Lung (tissue), 11 donors: ENCODE measurements at regions not wholly inside any gene's neighbourhood (a gene's known extent, or its start where the extent isn't known, plus 50 kb on each side); places are given as distances from the start of the nearest gene placed in this dataset.

Source experiments
- ATAC-seq: fragments of 200-7000 bp; cut with Tn5 transposase; one replicate; pipeline ENCODE4 v1.9.1; 2020; ENCODE audit warnings: moderate number of reproducible peaks; ENCODE audit not compliant: insufficient read depth, low FRiP score
- DNase-seq, 3 donors: peaks; one replicate each; pipeline ENCODE4 v3.0.0-alpha.2; 2013 to 2017
- H3K27ac ChIP-seq, 2 donors: one replicate each; pipeline ENCODE4 v1.5.1; 2013; ENCODE audit warnings: mild to moderate bottlenecking in 2 of 2, moderate library complexity in 2 of 2, control low read depth in 1 of 2, inconsistent platforms in 1 of 2, low read depth in 1 of 2, low read length in 1 of 2
- H3K27me3 ChIP-seq, 3 donors: one replicate each; pipeline ENCODE4 v1.5.1; 2013; ENCODE audit warnings: low read length in 2 of 3; ENCODE audit not compliant: control insufficient read depth in 3 of 3, insufficient read depth in 3 of 3
- H3K36me3 ChIP-seq, 4 donors: one replicate each; pipeline ENCODE4 v1.5.1; 2013; ENCODE audit warnings: low read length in 4 of 4, mild to moderate bottlenecking in 1 of 4, moderate library complexity in 1 of 4; ENCODE audit not compliant: control insufficient read depth in 4 of 4, insufficient read depth in 4 of 4
- H3K4me1 ChIP-seq, 5 donors: one replicate each; pipeline ENCODE4 v1.5.1; 2013; ENCODE audit warnings: low read length in 5 of 5, mild to moderate bottlenecking in 2 of 5, moderate library complexity in 1 of 5; ENCODE audit not compliant: control insufficient read depth in 5 of 5, insufficient read depth in 5 of 5
- H3K4me3 ChIP-seq: one replicate; pipeline ENCODE4 v1.5.1; 2013; ENCODE audit warnings: mild to moderate bottlenecking, control low read depth, moderate library complexity
- H3K9ac ChIP-seq, 2 donors: one replicate each; pipeline ENCODE4 v1.5.1; 2013; ENCODE audit warnings: low read length in 2 of 2, control low read depth in 1 of 2; ENCODE audit not compliant: insufficient read depth in 1 of 2
- H3K9me3 ChIP-seq, 4 donors: one replicate each; pipeline ENCODE4 v1.5.1; 2013; ENCODE audit warnings: low read length in 3 of 4, mild to moderate bottlenecking in 1 of 4, moderate library complexity in 1 of 4; ENCODE audit not compliant: control insufficient read depth in 4 of 4, insufficient read depth in 3 of 4
- WGBS, 2 donors: extraction: QIAGEN DNeasy Blood & Tissue Kit; methylation state at CpG; one replicate each; pipeline ENCODE4 v1.1.7; 2013; 5-methylcytosine and 5-hydroxymethylcytosine counted together
- TF ChIP-seq, protein P1 (sequence below): IDR thresholded peaks from 2 replicates; pipeline ENCODE4 v1.5.1; 2012; ENCODE audit warnings: mild to moderate bottlenecking; ENCODE audit errors: control extremely low read depth, extremely low read depth
- donor health status: control.
- donor health status: control.
- donor health status: Bipolar disorder and iron deficiency.
- donor health status: healthy.
- donor health status: DM: yes; HTN: yes; CAD: no.

DNA sequence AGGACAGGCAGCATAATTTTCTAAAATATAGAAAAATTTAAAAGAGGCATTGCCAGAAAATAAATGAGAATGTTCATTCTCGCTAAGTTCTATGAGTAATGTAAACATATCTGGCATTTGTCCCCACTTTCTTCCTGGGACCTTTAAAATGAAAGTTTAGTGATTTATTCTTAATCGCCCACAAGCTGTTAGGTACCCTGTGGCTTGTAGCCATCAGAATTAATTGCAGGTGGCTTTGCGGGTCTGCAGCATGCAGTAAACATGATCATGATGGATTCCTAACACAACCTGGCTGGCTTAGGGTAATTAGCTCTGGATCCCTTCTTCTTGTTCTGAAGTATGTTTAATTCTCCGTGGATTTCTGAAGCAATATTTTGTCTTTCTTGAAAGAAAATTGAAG is 103.5 kb upstream of the FRMD6 start:
- no peak for DNase-seq
- Histone ChIP-seq H3K27me3 (no peaks in the 10 kb centered on the region), H3K4me1 (peaks cover 0 to 35% (median 3%) of the 10 kb centered on the region in 5 donors), H3K4me3 (no peak overlapping the region), H3K36me3 (no peaks in the 10 kb centered on the region), H3K27ac (no peak overlapping the region), H3K9me3 (no peaks in the 10 kb centered on the region), H3K9ac (no peak overlapping the region)
- 83 to 87% methylated on average over 4 of the region's 4 CpGs for WGBS, 2 donors
- TF ChIP-seq, protein P1, sequence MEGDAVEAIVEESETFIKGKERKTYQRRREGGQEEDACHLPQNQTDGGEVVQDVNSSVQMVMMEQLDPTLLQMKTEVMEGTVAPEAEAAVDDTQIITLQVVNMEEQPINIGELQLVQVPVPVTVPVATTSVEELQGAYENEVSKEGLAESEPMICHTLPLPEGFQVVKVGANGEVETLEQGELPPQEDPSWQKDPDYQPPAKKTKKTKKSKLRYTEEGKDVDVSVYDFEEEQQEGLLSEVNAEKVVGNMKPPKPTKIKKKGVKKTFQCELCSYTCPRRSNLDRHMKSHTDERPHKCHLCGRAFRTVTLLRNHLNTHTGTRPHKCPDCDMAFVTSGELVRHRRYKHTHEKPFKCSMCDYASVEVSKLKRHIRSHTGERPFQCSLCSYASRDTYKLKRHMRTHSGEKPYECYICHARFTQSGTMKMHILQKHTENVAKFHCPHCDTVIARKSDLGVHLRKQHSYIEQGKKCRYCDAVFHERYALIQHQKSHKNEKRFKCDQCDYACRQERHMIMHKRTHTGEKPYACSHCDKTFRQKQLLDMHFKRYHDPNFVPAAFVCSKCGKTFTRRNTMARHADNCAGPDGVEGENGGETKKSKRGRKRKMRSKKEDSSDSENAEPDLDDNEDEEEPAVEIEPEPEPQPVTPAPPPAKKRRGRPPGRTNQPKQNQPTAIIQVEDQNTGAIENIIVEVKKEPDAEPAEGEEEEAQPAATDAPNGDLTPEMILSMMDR: no peak
- ATAC-seq: no peak

DNA sequence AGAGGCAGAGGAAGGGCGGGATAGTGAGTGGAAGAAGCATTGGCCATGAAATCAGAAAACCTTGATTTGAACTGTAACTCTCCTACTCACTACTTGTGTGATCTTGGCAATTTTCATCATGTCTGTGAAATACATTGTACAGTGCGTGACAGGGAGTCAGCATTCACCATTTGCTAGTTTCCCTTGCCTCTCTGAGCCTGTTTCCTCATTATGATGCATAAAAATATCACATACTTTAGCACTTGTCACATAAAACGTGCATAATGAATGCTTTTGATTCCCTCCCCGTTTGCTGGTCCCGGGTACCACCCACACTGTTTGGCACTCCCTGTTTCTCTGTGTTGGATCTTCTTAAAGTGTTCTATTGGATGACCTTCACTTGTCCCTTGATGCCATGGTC is 101.1 kb upstream of the FRMD6 start:
- no peak overlapping the region for H3K27ac ChIP-seq
- H3K36me3 ChIP-seq: no peaks in the 10 kb centered on the region
- H3K27me3 ChIP-seq: no peaks in the 10 kb centered on the region
- no peaks in the 10 kb centered on the region for H3K9me3 ChIP-seq
- no peak overlapping the region for H3K9ac ChIP-seq
- ATAC-seq (no peak), DNase-seq (no peak)
- H3K4me3 ChIP-seq: no peak overlapping the region
- TF ChIP-seq, protein P1: no peak
- peaks cover 0 to 22% (median 3%) of the 10 kb centered on the region in 5 donors for H3K4me1 ChIP-seq
- 87 to 88% methylated on average over 5 of the region's 5 CpGs for WGBS, 2 donors

DNA sequence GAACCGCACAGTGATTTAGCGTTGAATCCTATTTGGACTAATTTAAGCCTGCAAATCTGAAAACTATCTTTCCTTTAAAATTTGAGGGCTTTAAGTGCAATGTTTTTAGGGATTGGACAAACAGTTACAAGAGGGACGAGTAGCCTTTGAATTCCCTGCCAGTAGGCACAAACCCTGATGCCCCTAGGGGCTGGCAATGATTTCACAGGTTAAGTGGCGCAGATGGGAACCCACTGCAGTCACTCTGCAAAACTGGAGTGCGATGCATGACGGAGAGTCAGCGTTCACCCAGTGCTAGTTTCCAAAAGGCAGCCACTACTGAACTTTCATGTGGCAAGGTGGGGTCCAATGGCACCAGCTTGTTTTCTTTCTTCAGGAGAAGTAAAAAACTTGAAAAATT is 99.4 kb upstream of the FRMD6 start:
- Histone ChIP-seq H3K4me3 (no peak overlapping the region), H3K27ac (no peak overlapping the region), H3K4me1 (peaks cover 0 to 14% (median 2%) of the 10 kb centered on the region in 5 donors), H3K9ac (no peak overlapping the region), H3K27me3 (no peaks in the 10 kb centered on the region), H3K36me3 (no peaks in the 10 kb centered on the region), H3K9me3 (no peaks in the 10 kb centered on the region)
- TF ChIP-seq, protein P1: no peak
- WGBS, 2 donors: 86 to 88% methylated on average over 7 of the region's 7 CpGs
- no peak for DNase-seq
- no peak for ATAC-seq

DNA sequence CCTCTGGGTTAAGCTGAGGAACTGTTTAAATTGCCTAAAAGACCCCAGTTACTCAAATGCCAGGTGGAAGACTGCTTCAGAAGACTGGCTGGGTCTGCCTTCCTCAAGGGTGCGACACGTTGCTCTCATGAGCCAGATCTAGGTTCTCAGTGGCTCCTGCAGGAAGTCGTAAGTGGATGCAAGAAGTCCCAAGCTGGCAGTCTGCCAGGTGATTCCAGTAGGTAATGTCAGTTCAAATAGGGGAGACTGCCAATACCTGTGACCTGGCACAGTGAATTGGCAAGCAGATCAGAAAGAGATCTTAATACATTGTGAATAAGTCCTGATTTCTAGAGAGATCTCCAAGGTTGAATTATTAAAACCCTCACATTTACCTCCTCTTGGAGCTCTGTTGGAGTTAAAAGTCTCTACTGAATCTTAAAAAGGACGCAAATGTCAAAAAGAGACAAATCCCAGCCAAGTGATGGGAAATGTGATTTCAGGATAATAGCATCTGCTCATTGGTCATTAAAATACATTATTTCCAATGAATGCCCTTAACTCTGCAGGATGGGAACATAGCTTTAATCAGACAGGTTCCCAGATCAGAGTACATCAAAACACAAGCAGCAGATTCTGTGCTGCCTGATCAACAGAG is 98.8 kb upstream of the FRMD6 start:
- WGBS, 2 donors: 47 to 51% methylated on average over 4 of the region's 4 CpGs
- Histone ChIP-seq H3K36me3 (no peaks in the 10 kb centered on the region), H3K27ac (no peak overlapping the region), H3K9ac (no peak overlapping the region), H3K9me3 (no peaks in the 10 kb centered on the region), H3K4me1 (peaks cover 0 to 8% (median 2%) of the 10 kb centered on the region in 5 donors), H3K27me3 (no peaks in the 10 kb centered on the region), H3K4me3 (no peak overlapping the region)
- no peak for ATAC-seq
- TF ChIP-seq, protein P1: no peak
- no peak for DNase-seq
